ENCODE measurements at regions not wholly inside any gene's neighbourhood (a gene's known extent, or its start where the extent isn't known, plus 50 kb on each side); places are given as distances from the start of the nearest gene placed in this dataset.

DNA sequence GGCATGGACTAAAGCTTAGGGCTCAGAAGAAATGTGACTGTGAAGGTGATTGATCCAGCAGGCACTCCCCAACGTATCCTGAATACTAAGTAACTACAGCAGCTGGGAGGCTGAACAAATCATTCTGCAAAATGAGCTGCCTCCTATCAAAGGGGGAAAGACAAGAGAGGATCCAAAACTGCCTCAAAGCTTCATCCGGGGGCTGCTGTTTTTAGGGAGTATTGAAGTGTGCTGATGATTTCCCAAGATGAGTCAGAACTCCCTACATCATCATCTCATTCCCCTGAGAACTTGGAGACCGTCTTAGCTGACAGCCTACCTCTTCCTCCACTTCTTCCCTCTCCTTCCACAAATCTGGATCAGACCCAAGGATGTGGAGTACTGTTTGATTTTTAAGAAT, 108.4 kb upstream of the GRAMD1B start:
- no peak for TF ChIP-seq POLR2A (IDR thresholded peaks at IDR 0.05)
- TF ChIP-seq, protein P1, sequence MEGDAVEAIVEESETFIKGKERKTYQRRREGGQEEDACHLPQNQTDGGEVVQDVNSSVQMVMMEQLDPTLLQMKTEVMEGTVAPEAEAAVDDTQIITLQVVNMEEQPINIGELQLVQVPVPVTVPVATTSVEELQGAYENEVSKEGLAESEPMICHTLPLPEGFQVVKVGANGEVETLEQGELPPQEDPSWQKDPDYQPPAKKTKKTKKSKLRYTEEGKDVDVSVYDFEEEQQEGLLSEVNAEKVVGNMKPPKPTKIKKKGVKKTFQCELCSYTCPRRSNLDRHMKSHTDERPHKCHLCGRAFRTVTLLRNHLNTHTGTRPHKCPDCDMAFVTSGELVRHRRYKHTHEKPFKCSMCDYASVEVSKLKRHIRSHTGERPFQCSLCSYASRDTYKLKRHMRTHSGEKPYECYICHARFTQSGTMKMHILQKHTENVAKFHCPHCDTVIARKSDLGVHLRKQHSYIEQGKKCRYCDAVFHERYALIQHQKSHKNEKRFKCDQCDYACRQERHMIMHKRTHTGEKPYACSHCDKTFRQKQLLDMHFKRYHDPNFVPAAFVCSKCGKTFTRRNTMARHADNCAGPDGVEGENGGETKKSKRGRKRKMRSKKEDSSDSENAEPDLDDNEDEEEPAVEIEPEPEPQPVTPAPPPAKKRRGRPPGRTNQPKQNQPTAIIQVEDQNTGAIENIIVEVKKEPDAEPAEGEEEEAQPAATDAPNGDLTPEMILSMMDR (IDR thresholded peaks at IDR 0.05) = no peak
